SK-N-SH (cell line): ENCODE measurements at regions not wholly inside any gene's neighbourhood (a gene's known extent, or its start where the extent isn't known, plus 50 kb on each side); places are given as distances from the start of the nearest gene placed in this dataset.

Source experiments
- EZH2phosphoT487 ChIP-seq: fragments of 200-600 bp; sonication (generic); IDR thresholded peaks from 2 replicates; pipeline ENCODE4 v1.6.1; 2017; ENCODE audit warnings: low read depth, mixed run types, mild to moderate bottlenecking, antibody characterized with exemption, moderate library complexity, borderline replicate concordance
- FOXM1 ChIP-seq: IDR thresholded peaks from 2 replicates; pipeline ENCODE4 v1.4.0; 2012; ENCODE audit warnings: low read depth, mild to moderate bottlenecking
- TF ChIP-seq, protein P1 (sequence below): fragments of 200-600 bp; sonication (generic); IDR thresholded peaks from 2 replicates; pipeline ENCODE4 v1.6.1; 2017; ENCODE audit warnings: antibody characterized with exemption, mild to moderate bottlenecking, moderate library complexity

DNA sequence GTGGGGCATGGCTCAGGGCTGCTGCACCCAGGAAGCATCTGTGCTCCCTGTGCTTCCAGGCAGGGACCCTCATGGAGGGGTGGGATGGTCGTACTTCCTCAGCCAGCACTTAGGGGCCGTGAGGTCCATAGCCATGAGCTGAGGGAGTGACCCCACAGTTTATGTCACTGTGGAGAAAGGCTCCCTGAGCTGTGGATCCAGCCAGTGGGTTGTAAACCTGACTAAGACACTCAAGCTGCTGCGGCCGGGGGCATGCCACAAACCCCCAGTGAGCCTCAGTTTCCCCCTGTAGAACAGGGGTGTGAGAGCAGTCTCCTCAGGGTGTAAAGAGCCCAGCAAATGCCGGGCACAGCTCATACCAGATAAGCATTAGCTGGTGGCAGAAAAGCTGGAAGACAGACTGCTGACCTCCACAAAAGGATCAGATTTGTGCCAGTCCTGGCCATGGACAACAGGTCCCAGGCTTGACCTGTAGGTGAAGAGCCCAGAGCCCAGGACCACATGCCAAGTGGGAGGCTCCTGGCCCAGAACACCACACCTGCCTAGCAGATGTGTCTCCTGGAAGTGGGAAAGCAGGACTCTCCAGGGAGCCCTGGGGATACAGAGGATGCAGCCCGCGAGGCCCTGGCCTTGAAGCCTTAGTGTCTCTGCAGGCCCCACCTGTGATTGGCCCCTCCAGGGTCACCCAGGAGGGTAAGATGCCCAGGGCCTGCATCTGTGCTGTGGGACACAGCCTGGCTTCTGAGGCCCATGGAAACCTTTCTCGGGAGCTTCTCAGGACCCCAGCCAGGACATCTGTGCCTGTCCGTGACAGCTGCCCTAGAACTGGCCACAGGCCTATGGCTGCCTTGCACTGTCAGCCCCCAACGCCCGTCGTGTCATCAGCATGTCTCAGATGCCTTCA, 78.1 kb upstream of the RET start:
- TF ChIP-seq, protein P1, sequence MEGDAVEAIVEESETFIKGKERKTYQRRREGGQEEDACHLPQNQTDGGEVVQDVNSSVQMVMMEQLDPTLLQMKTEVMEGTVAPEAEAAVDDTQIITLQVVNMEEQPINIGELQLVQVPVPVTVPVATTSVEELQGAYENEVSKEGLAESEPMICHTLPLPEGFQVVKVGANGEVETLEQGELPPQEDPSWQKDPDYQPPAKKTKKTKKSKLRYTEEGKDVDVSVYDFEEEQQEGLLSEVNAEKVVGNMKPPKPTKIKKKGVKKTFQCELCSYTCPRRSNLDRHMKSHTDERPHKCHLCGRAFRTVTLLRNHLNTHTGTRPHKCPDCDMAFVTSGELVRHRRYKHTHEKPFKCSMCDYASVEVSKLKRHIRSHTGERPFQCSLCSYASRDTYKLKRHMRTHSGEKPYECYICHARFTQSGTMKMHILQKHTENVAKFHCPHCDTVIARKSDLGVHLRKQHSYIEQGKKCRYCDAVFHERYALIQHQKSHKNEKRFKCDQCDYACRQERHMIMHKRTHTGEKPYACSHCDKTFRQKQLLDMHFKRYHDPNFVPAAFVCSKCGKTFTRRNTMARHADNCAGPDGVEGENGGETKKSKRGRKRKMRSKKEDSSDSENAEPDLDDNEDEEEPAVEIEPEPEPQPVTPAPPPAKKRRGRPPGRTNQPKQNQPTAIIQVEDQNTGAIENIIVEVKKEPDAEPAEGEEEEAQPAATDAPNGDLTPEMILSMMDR, result no peak
- no peak for TF ChIP-seq FOXM1
- TF ChIP-seq EZH2phosphoT487, result no peak
